ENCODE measurements at regions not wholly inside any gene's neighbourhood (a gene's known extent, or its start where the extent isn't known, plus 50 kb on each side); places are given as distances from the start of the nearest gene placed in this dataset.

DNA sequence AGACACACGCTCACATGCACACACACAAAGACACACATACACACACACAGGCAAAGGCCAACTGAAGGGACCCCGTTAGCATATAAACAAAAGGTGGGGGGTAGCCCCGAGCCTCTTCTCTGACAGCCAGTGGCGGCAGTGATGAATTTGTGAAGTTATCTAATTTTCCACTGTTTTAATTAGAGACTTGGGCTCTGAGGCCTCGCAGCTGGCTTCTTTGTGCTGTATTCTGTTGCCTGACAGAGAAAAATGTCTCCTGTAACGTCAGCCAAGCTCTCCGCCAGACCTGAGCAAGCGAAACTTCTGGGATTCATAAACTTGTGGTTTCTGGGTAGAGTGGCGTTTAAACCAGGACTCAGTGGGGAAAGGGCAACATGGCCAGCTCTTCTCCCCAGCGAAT lies 113.9 kb upstream of the FOXF1 start:
- no peak for FAIRE-seq

DNA sequence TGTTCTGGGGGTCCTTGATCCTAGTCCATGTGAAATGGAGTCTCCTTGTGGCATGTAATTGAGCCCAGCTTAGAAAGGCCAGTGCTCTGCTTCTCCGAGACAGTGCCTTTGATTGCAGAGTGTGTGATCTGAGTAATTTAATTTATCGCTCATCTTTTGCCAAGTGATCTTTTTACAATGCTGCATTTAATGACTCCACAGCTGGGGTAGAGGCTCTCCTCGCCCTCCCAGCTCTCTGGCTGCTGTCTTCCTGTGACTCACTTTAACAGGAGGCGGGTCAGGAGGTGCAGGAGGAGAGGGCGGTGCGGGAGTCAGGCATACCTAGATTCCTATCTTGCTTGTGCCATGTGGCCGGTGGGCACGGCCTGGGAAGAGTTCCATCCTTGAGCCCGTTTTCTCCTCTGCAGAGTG lies 113.4 kb upstream of the FOXF1 start:
- no peak for FAIRE-seq

DNA sequence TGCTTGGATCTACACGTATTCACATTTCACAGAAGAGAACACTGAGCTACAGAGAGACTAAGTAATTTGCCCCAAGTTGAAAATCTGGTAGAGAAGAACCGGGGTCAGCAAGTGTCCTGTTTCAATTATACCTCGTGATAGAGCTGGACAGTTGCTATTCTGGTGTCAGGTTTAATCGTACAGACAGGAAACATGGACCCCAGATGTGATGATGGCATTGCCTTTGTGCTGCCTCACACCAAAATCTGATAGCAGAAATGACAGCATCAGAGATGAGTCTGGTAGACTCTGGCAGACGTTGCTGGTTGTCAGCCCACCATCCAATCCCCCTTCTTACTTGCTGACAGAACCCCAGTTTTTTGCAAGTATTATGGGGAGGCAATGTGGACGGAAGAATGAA lies 112.1 kb upstream of the FOXF1 start:
- no peak for FAIRE-seq

DNA sequence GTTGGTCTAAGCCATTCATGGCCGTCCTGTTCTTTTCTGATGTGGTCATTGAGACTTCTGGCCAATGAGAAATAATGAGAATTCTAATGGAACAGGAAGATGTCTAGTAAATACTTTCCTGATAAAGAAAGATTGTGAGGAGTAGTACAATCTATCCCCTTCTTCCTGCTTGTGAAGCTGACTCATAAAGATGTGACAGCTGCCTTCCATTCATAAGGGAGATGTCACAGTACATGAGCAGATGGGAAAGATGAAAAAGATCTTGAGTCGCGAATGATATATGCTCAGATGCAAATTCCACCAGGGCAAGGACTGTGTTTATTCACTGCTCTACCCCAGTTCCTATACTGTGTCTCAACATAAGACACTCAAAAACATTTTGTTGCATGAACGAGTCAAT lies 111.7 kb upstream of the FOXF1 start:
- no peak for FAIRE-seq

DNA sequence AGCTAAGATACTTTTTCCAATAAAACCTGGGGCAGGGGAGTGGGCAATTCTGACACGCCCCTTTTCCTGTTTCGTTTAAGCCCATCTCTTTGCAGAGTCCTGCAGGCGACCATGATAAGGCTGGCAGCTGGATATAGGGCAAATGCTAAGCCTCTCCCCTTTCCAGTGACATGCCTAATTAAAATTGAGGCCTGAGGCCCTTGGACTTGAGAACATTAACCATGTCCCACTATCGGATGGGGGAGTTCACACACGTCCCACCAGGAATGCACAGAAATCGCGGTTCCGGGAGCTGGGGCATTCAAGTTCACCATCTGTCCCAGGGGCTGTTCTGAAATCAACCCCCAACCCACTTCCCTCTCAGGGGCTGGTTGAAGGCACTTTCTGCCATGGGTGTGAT lies 109.2 kb upstream of the FOXF1 start:
- FAIRE-seq: no peak

DNA sequence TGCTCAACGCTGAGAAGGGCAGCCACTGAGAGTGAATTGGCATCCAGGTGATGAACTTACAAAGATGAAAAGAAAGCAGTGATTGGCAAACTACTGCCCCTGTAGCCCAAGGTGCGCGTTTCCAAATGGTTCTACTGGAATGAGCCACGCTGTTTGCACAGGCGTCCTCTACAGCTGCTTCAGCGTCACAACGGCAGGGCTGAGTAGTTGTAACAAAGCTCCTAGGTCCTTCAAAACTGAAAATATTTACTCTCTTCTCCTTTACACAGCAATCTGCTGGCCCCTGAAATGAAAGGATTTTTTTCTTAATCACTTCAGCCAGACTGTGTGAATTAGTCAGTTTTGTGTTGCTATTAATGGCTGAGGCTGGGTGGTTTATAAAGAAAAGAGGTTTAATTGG lies 107.2 kb upstream of the FOXF1 start:
- FAIRE-seq: no peak

DNA sequence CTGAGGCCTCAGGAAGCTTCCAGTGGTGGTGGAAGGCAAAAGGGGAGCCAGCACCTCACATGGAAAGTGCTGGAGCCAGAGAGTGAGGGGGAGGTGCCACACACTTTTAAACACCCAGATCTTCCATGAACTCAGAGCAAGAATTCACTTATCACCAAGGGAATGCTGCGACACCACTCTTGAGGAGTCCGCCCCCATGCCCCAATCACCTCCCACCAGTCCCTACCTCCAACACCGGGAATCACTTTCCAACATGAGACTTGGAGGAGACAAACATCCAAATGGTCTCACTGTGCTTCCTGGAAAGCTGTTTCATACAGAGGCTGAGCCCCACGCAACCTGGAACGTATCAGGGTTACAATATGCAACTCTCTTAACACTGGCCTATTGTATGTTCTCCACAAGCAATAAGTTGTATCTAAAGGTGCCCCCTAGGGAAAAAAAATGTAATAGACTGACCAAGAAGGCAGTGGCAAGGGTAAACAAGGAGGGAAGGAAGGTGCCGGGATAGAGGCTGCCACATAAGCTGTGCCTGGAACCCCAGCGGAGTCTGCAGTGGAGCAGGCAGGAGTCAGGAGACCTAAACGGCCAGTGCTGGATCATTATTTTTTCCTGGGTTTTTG lies 106.7 kb upstream of the FOXF1 start:
- FAIRE-seq: no peak

DNA sequence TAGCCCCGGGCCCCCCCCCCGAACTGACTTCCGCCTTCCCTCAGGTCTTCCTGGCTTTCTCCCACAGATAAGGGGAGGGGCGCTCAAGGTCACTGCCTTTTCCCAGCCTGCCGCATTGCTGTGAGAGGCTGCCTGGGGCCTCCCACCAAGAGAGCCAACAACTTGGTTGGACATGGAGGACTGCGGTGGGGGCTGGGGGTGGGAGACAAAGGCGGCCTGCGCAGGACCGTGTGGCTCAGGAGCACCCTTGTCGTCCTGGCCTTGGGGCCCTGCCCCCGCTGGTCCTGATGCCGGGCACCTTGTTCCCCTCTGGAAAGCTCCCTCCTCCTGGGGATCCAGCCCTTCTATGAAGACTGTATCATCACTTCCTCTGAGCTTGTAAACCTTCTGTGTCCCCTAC lies 105.6 kb upstream of the FOXF1 start:
- FAIRE-seq: no peak

DNA sequence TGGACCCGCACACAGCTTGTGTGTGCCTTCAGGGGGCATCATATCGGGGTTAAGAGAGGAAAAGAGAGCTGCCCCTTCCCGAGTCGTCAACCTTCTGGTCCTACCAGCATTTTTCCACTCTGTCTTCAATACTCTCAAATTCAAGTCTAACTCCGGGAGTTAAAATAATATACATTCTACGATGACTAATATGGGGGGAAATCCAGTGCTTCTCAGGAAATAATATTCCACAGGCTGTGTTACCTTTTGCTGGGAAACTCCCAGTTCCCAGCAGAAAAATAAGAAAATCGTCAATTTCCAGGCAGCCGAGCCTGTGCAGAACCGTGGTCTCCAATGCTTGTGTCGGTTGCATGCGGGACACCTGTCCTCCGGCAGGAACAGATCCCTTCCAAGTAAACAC lies 105.0 kb upstream of the FOXF1 start:
- no peak for FAIRE-seq

DNA sequence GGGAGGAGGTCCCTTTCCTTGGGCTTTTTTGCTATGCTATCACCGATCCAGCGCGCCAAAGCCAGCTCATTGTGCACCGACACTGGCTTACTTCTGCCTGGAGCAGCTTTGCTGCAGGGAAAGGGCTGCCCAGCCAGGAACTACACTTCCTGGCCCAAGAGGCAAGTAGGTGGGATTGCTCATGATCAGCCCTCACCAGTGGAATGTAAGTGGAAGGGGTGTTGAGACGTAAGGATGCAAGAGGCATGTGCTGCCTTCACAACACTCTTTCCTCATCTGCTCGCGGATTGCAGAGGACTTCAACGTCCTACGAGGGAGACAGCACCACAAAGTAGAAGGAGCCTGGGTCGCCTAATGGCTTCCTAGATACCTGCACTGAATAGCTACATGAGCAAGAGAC lies 104.3 kb upstream of the FOXF1 start:
- FAIRE-seq: no peak

DNA sequence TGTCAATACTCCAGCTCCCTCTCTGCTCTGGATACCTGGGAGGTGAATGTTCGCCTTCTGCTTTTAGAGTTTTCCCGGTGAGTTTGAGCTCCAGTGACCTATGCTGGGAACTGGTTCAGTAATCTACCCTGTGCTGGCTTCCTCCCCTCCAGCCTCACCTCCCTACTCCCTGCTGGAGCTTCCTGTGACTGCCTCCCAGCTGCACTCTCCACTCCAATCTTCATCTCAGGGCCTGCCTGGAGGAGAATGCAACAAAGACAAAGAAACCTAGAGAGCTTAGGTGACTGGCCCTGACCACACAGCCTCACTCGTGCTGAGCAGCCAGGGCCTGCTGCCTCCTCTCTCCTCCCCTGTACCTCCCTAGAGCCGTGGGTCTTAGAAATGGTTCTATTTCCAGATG lies 101.6 kb upstream of the FOXF1 start:
- no peak for FAIRE-seq

DNA sequence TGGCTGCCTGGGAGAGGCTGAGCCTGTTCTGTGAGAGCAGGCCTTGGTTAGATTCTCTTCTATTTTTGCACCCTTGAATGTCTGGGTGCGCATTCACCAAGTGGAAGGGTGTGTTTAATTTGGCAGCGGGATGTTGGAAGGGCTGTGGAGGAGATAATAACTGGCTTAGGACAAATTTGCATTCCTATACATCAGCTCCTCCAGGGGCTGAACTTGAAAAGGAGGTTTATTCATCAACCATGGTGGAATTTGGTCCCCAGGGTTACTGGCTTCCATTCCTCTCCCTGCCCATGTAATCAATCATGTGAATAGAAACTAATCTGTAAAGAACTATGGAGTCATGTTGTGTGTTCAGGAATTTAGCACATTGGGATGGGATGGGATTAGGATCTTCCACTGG lies 100.2 kb upstream of the FOXF1 start:
- FAIRE-seq: no peak

DNA sequence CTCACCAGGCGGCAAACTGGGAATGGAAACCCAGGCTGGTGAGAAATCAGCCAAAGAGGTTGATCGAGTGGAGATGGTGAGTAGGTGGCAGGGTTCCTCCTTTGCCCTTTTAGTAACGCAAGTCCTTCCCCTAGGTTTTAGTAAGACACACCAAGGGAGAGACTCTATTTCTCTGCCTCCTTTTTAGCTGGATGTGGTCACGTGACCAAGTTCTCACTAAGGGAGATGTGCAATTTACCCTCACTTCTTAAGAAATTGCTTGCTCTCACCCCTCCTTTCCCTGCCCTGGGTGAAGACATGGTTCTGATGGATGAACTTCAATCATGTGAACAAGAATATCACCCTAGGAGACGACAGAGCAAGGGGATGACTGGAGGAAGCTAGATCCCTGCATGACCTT lies 99.8 kb upstream of the FOXF1 start:
- FAIRE-seq: no peak

DNA sequence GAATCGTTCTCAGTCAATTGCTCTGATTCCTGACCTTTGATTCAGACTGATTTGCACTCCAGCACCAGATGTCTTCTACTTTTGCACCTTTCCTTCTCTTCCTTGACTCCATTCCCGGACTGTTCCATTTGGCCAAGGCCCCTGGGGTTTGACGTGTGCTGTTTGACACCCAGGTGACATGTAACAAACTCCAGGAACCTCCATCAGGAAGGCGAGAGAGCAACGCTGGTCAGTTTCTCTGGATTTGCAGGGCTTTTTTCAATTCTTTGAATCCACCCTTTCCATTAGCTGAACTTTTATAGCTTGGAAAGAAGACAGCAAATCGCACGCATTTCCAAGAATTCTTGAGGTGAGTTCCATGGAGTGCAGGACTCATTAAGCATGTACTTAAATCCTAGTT lies 98.4 kb upstream of the FOXF1 start:
- FAIRE-seq: no peak

DNA sequence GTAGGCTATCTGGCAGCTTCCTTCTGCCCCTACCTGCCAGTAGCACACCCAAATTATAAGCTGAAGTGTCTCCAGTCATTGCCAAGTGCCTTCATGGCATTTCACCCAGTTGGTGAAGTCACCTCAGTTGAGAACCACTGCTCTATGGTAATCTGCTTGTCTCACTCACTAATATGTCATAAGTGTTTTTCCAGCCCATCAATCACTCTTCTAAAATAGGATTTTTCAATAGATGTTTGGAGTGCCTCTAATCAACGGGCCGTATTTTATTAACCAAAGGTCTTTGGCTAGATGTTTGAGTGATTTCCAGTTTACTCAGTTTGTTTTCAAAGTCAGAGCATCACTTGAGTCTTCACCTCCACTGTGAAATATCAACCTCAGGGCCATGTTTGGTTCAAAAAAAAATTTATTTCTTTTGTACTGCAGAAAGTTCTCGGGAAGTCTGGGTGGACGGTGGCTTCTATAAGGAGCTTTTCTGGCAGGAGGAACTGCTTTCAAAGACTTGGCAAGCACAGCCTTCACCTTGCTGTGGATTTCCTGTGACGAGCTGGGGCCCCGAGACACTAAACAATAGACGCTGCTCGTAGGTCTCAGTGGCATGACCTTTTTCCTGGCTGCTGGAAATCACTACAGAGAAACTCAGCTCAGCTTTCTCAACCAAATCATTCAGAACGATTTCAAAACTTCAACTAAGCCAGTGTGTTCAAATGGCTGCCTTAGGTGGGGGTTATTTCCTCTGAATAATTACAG lies 95.2 kb upstream of the FOXF1 start:
- FAIRE-seq: no peak

DNA sequence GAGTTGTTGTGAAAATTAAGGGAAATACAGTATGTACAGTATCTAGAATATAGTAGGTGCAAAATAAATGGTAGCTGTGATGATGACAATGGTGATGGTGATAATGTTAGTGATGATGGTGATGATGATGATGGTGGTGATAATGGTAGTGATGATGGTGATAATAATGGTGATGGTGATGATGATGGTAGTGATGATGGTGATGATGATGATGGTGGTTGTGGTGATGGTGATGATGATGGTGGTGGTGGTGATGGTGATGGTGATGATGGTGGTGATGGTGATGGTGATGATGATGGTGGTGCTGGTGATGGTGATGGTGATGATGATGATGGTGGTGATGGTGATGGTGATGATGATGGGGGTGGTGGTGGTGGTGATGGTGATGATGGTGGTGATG lies 91.3 kb upstream of the FOXF1 start:
- FAIRE-seq: no peak

DNA sequence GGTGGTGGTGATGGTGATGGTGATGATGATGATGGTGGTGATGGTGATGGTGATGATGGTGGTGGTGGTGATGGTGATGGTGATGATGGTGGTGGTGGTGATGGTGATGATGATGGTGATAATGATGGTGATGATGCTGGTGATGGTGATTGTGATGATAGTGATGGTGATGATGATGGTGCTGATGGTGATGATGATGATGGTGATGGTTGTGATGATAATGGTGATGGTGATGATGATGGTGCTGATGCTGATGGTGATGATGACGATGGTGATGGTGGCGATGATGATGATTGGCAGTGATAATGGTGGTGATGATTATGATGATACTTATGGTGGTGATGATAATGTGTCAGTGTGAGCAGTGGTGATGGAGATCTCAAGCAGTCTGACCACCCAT lies 90.8 kb upstream of the FOXF1 start:
- no peak for FAIRE-seq

DNA sequence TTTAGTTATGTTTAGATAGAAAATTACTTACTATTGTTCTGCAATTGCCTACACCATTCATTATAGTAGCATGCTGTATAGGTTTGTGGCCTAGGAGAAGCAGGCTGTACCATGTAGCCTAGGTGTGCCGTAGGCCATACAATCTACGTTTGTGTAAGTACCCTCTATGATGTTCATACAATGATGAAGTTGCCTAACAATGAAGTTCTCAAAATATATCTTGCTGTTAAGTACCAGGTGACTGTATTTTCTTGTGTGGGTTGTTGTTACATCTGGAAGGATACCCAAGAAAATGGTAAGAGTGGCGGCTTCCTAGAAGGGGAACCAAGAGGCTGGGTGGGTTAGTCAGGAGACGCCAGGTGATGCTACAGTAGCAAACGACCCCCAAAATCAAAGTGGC lies 88.3 kb upstream of the FOXF1 start:
- no peak for FAIRE-seq

DNA sequence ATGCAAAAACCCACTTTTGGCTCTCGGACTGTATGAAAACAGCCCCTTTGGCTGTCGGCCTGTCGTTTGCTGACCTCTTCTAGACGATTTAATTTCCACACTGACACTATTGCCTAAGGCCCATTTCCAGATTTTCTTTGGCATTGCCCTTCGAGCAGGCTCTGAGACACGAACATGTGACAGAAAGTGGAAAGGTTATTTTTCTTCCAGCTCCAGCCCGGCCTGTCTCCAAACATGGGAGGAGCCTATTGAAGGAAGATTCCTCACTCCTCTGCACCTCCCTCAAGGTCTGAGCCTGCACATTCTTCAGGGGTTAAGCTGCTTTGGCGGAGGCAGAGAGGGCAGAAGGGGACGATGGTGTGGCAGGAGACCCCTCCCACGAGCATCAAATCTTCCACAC lies 85.9 kb upstream of the FOXF1 start:
- FAIRE-seq: no peak

DNA sequence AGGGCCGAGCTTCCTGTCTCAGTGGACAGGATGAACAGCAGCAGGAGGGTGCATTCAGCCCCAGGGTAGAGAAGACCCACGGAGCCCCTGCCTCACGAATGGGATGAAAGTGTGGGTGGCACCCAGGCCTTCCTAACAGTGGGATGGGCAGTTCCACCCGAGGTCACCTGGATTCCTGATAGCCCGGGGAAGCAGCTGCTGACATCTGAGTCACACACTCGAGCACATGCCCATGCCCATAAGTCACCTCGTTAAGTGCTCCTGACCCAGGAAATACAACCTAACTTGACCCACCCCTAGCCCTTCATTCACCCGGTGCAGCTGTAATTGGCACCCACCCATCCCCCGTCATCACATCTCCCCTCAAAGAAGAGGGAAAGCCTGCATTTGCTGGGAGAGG lies 85.3 kb upstream of the FOXF1 start:
- FAIRE-seq: no peak

DNA sequence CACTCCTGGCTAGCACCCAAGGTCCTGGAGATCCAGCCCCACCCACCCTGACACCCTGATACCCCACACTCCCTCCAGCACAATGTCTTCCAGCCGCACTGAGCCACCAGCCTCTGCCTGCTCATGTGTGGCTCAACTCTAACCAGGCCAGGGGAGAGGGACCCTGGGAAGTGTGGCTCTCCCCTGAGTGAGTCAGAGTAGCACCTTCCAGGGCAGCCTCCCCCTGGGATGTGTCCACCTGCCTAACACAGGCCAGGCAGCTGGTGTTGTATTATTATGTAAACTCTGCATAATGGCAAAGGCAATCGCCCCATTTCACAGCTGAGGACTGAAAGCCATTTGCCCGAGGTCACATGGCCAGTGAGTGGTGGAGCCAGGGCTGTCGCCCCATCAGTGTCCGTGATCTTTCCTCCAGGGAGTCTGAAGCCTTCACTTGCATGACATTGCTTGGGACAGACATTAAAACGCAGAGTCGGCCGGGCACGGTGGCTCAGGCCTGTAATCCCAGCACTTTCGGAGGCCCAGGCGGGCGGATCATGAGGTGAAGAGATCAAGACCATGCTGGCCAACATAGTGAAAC lies 84.2 kb upstream of the FOXF1 start:
- no peak for FAIRE-seq

DNA sequence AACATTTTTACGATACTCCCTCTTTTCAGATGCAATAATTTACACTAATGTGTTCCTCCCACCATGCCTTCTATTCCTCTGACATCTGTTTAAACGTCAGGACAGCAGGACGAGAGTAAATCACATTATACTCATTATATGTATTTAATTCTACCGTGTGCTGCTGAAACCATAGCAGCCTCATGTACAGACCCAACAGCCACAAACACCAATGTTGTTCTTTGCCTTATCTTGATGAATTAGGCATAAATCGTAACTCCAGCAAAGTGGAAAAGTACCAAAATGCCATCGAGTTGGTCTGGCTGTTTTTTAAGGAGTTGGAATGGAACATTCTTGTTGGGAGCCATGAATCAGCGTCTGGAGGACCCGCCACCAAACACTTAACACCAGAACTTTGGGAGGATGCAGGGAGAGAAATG lies 82.9 kb upstream of the FOXF1 start:
- FAIRE-seq: no peak

DNA sequence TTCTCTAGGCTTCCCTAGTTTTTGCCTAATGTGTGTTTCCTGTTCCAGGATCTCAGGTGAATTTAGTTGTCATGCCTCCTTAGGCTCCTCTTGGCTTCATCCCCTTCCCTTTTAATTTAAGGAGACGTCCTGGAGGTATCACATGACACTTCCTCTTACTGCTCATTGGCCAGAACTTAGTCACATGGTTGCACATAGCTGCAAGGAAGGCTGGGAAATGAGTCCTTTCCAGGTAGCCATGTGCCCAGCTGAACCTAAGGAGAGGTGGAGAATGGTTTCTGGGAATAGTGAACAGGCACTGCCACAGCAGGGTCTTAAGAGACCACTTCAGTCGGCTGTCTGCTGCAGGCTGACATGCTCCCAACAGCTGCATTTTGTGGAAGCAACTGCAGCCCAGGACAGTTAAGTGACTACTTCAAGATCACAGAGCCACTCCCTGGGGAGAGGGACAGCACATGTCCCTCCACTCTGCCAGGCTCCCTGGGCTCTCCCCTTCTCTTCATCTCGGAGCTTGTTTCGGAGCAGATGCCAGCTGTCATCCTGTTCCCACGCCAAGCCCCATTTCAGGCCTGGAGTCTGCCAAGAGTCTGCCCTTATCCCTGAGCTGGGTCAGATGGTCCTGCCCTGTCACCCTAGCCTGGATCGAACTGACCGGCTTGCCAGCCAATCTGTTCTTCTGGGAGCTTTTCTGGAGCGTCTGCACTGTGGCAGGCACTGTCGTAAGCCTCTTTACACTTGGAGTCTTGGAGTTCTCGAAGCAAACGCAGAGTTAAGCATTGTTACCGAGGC lies 81.4 kb upstream of the FOXF1 start:
- no peak for FAIRE-seq

DNA sequence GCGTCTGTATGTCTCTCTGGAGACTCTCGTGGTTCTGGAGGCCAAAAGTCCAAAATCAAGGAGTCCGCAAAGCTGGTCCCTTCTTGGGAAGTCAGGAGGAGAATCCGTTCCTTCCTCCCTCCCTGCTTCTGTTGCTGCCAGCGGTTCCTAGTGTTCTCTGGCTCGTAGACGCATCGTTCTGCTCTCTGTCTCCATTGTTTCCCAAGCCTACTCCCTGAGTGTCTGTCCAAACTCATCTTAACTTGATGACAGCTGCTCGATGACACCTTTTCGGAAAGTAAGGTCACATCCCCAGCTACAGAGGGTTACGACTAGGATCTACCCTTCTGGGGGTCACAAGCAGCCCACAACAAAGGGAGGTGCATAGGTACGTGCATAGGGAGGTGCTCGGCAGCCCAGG lies 80.7 kb upstream of the FOXF1 start:
- no peak for FAIRE-seq

Measured in islet of Langerhans (tissue), 1 donor.